ENCODE measurements at regions not wholly inside any gene's neighbourhood (a gene's known extent, or its start where the extent isn't known, plus 50 kb on each side); places are given as distances from the start of the nearest gene placed in this dataset.

DNA sequence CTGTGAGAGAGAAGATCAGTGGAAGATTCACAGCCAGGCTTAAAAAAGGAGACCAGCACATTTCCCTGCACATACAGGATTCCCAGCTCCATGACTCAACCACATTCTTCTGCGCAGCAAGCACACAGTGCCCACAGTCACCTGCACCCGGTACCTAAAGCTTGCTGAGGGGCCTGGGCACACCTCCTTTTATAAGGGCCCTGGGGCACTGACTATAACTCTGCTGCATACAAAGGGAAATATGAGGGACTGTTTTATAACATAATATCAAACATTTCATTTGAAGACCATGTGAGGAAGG lies 322.9 kb downstream of the DAD1 start:
- TF ChIP-seq CTCF (conservative IDR thresholded peaks at IDR 0.05; ENCODE audit: low read length) (no peak), EZH2phosphoT487 (IDR thresholded peaks at IDR 0.05; ENCODE audit: borderline replicate concordance) (no peak)

Data from Loucy (cell line).